ENCODE measurements at regions not wholly inside any gene's neighbourhood (a gene's known extent, or its start where the extent isn't known, plus 50 kb on each side); places are given as distances from the start of the nearest gene placed in this dataset.
"Not testable (repeated sequence)": the region's sequence is repeated elsewhere in the genome, so short reads cannot be mapped to it uniquely, and the experiment has no call there.

GRCh38 chr3:16770792-16771191 lies 114.0 kb upstream of the PLCL2 start:
- DNase-seq = no peak

GRCh38 chr3:16773594-16773993 lies 111.2 kb upstream of the PLCL2 start:
- DNase-seq = not testable (repeated sequence)

DNA sequence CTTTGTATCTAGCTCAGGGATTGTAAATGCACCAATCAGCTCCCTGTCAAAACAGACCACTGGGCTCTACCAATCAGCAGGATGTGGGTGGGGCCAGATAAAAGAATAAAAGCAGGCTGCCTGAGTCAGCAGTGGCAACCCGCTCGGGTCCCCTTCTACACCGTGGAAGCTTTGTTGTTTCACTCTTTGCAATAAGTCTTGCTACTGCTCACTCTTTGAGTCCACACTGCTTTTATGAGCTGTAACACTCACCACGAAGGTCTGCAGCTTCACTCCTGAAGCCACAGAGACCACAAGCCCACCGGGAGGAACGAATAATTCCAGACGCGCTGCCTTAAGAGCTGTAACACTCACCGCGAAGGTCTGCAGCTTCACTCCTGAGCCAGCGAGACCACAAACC lies 110.2 kb upstream of the PLCL2 start:
- DNase-seq = not testable (repeated sequence)

GRCh38 chr3:16784973-16785372 lies 99.8 kb upstream of the PLCL2 start:
- DNase-seq = no peak

DNA sequence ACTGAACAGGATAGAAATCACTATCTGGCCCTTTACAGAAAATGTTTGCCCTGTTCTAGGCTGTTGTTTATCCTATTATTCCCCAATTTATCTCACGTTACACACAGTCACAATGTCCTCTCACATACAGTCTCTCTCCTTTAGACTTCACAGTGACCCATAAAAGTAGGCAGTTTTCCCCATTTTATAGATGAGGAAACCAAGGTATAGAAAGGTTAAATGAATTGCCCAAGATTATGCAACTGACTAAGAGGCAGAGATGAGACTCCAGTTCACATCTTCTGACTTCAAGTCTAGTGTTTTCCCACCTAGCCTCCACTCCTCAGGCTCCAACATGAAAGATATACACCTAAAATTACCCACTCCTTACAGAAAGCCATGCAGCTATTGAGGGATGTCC lies 99.3 kb upstream of the PLCL2 start:
- DNase-seq = no peak

GRCh38 chr3:16788440-16789056 lies 96.2 kb upstream of the PLCL2 start:
- peak; percentile 91 for DNase-seq

DNA sequence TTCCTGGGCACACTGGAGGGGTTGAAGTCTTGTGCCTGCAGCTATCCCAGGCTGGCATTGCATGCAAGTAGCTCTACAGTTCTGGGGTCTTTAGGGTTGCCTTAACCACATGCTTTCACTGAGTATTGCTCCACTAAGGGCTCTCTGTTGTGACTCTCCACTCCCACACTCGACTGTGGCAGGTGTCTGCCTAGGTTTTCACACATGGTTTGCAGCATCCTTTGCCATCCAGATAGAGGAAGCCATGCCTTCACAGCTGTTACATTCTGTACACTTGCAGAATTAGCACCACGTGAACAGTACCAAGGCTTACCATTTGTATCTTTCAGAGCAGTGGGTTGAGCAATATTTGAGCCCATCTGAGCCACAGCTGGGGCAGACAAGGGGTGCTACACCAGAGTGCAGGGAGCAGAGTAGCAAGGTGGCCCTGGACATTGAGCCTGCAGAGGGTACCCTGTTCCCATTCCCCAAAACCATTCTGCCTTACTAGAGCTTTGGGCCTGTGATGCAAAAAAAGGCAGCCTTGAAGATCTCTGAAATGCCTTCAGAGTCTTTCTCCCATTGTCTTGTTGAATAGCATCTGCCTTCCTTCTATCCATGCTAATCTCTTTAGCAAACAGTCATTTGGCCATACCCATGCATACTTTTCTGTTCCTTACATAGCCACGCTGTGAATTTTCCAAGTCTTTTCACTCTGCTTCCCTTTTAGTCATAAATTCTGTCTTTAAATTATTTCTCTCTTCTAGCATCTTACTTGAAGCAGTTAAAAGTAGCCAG lies 95.2 kb upstream of the PLCL2 start:
- peak; percentile 58 for DNase-seq

GRCh38 chr3:16790432-16791400 lies 94.0 kb upstream of the PLCL2 start:
- no peak for DNase-seq

- no peak for DNase-seq
These were observed 91.4 kb upstream of the PLCL2 start for GRCh38 chr3:16793321-16793720.

GRCh38 chr3:16794257-16794656 lies 90.5 kb upstream of the PLCL2 start:
- no peak for DNase-seq

DNA sequence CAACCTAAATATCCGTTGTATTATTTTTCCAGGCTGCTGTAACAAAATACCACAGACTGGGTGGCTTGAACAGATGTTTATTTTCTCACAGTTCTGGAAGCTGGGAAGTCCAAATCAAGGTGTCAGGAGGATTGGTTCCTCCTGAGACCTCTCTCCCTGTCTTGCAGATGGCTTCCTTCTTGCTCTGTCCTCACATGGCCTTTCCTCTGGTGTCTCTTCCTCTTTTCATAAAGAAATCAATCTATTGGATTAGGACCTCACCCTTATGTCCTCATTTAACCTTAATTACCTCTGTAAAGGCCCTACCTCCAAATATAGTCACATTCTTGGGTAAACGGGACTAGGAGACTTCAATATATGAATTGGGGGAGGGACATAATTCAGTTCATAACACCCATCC lies 89.2 kb upstream of the PLCL2 start:
- DNase-seq = peak; percentile 31

DNA sequence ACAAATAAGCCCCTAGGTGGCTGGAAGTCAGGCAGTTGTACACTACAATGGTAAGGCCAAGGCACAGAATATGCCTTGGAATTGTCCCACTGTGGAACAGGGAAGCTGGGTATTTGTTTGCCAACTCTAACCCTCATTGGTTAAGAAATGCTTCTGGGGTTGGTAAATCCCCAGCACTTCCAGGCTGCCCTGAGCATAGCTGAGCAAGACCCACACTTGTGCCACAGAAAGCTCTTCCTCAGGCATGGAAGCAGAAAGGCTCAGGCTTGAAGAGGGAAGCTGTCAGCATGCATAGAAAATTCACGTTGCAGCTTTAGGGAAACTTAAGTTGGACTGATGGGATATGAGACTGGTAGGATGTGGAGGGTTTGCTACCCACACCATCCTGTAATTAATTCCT lies 86.9 kb upstream of the PLCL2 start:
- no peak for DNase-seq

DNA sequence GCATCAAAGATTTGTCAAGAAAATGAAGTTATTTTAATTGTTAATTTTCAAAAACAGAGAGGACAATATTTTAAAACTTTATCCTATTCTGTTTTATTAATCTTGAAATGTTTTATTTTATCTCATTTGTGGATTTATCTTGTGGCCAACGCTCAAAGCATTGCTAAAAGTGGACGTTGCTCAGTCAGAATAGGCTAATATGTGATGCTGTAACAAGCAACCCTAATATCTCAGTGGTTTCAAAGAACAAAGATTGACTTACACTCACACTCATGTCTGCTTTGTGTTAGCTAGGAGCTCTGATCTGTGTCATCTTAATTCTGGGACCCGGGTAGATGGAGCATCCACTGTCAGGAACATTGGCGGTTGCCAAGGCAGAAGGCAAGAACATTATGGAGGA lies 86.0 kb upstream of the PLCL2 start:
- DNase-seq = no peak

DNA sequence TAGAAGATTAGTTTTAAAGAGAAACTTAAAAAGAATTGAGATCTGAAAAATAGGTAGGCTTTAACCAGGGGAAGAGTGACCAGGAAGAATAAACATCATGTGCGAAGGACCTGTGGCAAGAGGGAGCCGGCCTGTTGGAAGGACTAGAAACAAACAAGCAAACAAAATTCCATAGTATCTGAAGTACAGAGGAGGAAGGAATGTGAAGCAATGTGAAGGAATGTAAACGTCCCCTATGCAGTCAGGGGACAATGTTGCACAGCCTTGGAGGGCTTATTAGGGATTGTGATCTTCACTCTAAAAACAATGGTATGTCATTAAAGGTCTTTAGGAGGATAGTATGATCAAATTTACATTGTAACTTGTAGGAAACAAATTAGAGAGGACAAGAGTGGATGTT lies 84.4 kb upstream of the PLCL2 start:
- DNase-seq = no peak

DNA sequence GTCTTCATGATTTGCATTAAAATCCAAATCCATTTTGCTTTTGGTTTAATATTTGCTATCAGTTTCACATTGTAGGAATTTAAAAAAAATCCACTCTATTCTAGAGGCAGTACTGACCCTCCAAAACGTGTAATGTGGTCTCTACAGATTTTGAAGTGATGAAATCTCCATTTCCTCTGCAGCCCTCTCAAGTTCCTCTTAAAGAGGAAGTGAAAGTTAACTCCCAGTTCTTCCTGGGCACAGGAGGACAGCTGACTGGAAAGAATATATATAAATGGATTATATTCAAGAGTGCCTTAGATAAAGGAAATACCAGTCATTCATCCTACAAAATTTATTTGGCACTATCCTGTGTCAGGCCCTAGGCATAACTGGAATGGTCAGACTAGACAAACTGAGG lies 83.5 kb upstream of the PLCL2 start:
- peak; percentile 70 for DNase-seq

- DNase-seq = peak; percentile 91
These were observed 83.1 kb upstream of the PLCL2 start for GRCh38 chr3:16801698-16802097.

DNA sequence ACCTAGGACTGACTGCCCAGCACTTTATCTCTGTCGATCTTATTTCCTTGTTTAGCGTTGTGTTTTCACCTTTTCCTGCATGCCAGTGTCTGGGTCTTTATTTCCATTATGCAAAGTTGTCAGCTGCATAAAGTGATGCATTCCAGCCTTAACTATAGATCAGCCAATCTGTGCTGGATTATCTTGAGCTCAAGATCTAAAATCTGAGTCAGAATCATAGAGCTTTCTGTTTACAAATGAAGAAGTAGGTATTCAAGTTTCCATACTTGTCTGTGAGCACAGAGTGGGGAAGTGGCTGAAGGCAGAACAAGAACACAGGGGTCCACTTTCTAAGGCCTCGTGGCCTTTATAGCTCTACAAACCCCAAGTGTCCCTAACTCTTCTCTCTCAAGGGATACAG lies 82.4 kb upstream of the PLCL2 start:
- peak; percentile 29 for DNase-seq

DNA sequence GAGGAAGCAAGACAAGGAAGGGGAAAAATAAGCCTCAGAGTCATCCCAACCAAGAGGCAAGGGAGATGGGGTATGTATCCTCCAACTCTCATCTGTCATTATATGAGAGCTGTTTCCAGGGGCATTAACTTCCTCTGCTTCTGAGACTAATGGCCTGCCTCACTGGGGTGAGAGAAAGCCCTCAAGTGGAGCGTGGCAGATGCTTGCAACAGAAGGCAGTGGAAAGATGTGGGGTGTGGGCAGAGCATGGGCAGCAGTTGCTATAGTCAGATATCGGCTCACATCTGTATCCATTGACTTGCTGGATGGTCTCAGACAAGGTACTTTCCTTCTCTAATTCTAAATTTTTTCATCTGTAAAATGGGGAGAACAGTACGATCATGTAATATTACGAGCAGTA lies 81.7 kb upstream of the PLCL2 start:
- DNase-seq = peak; percentile 88

GRCh38 chr3:16807391-16807790 lies 77.4 kb upstream of the PLCL2 start:
- peak; percentile 18 for DNase-seq

- DNase-seq = peak; percentile 24
These were observed 76.2 kb upstream of the PLCL2 start for GRCh38 chr3:16808393-16809107.

- DNase-seq = no peak
These were observed 75.3 kb upstream of the PLCL2 start for GRCh38 chr3:16809482-16809881.

DNA sequence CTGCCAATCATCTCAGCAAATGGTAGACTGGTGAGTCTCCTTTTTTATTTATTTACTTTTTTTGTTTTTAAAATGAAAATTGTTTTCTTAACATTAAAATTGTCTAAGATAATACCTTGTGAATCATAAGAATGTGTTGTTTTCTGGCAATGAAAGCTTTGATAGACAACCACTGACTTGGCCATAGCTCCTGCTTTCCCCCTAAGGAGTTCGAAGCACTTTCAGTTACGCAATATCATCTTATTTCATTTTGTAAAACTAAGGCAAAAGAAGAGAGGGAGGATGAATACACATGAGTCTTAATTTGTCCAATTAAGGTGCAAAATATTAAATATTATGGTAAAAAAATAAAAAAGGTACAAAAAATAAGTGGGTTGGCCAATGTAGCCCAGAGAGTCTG lies 74.8 kb upstream of the PLCL2 start:
- DNase-seq = no peak

All from NCI-H82 (cell line).